Thyroid gland (tissue), 4 donors: ENCODE measurements at regions not wholly inside any gene's neighbourhood (a gene's known extent, or its start where the extent isn't known, plus 50 kb on each side); places are given as distances from the start of the nearest gene placed in this dataset.

Experiments
- POLR2A ChIP-seq, 2 donors: fragments of 450-650 bp; IDR thresholded peaks; one replicate each; pipeline ENCODE4 v1.6.1; 2017; ENCODE audit warnings: antibody characterized with exemption in 2 of 2, mild to moderate bottlenecking in 2 of 2, moderate library complexity in 1 of 2
- TF ChIP-seq, protein P1 (sequence below), 6 experiments: fragments of 200-600 bp in 3 of 6; fragments of 450-650 bp in 3 of 6; sonication (generic) in 3 of 6; IDR thresholded peaks; one replicate each; pipeline ENCODE4 v1.5.1; 2016 to 2019; ENCODE audit warnings: antibody characterized with exemption in 6 of 6, mild to moderate bottlenecking in 2 of 6, inconsistent platforms in 1 of 6, moderate library complexity in 1 of 6

DNA sequence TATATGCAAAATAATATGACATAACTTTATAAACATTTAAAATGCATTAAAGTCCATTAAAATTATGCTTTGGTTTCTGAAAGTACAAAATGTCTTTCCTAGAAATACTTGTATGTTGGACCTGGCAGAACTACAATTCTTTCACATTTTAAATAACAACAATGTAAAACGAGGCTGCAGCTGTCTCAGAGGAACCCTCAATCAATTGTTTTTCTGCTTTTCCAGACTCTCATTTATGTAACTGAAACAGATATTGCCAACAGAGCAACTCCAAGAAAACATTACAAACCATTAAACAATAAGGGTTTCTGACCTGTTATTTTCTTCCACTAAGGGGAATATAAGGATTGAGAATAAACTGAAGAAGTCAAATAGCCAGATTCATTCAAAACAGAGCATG is 1193.4 kb downstream of the NCAM2 start:
- TF ChIP-seq, protein P1, sequence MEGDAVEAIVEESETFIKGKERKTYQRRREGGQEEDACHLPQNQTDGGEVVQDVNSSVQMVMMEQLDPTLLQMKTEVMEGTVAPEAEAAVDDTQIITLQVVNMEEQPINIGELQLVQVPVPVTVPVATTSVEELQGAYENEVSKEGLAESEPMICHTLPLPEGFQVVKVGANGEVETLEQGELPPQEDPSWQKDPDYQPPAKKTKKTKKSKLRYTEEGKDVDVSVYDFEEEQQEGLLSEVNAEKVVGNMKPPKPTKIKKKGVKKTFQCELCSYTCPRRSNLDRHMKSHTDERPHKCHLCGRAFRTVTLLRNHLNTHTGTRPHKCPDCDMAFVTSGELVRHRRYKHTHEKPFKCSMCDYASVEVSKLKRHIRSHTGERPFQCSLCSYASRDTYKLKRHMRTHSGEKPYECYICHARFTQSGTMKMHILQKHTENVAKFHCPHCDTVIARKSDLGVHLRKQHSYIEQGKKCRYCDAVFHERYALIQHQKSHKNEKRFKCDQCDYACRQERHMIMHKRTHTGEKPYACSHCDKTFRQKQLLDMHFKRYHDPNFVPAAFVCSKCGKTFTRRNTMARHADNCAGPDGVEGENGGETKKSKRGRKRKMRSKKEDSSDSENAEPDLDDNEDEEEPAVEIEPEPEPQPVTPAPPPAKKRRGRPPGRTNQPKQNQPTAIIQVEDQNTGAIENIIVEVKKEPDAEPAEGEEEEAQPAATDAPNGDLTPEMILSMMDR (IDR thresholded peaks at IDR 0.05): no peak
- TF ChIP-seq POLR2A (IDR thresholded peaks at IDR 0.05): no peak
